HepG2 (cell line): ENCODE measurements at regions not wholly inside any gene's neighbourhood (a gene's known extent, or its start where the extent isn't known, plus 50 kb on each side); places are given as distances from the start of the nearest gene placed in this dataset.

Source experiments
- ATAD3A ChIP-seq: sonication (generic); formaldehyde crosslinking; IDR thresholded peaks from 2 replicates; pipeline ENCODE4 v1.4.0; 2020; ENCODE audit warnings: missing genetic modification reagents
- CC2D1A ChIP-seq: sonication (generic); formaldehyde crosslinking; IDR thresholded peaks from 2 replicates; pipeline ENCODE4 v1.8.1; 2023; ENCODE audit warnings: mild to moderate bottlenecking, missing genetic modification reagents
- CHD4 ChIP-seq: fragments of 200-600 bp; sonication (generic); IDR thresholded peaks from 2 replicates; pipeline ENCODE4 v1.7.0; 2017; ENCODE audit warnings: mild to moderate bottlenecking, low read length, borderline replicate concordance
- ERF ChIP-seq: IDR thresholded peaks from 2 replicates; pipeline ENCODE4 v1.6.1; 2018; ENCODE audit warnings: missing biosample characterization, missing genetic modification reagents
- HES4 ChIP-seq: sonication (generic); formaldehyde crosslinking; IDR thresholded peaks from 2 replicates; pipeline ENCODE4 v1.9.0; 2021; ENCODE audit warnings: mild to moderate bottlenecking, missing genetic modification reagents, borderline replicate concordance
- HNRNPUL1 ChIP-seq: fragments of 200-400 bp; formaldehyde crosslinking; IDR thresholded peaks from 2 replicates; pipeline ENCODE4 v1.6.1; 2017; ENCODE audit warnings: low read depth, mild to moderate bottlenecking, low read length, moderate library complexity
- NCOA2 ChIP-seq: sonication (generic); formaldehyde crosslinking; IDR thresholded peaks from 2 replicates; pipeline ENCODE4 v1.8.0; 2022; ENCODE audit warnings: inconsistent platforms
- SP1 ChIP-seq, 2 experiments: fragments of 450-650 bp in 1 of 2; sonication (generic) in 1 of 2; formaldehyde crosslinking in 1 of 2; IDR thresholded peaks; 2 replicates each; pipeline versions ENCODE4 v1.4.0 to v1.6.1; 2016 to 2020; ENCODE audit warnings: missing genetic modification reagents in 1 of 2
- ZMYM4 ChIP-seq: sonication (generic); formaldehyde crosslinking; IDR thresholded peaks from 2 replicates; pipeline ENCODE4 v1.8.1; 2023; ENCODE audit warnings: mild to moderate bottlenecking, missing genetic modification reagents
- ZNF431 ChIP-seq: sonication (generic); formaldehyde crosslinking; IDR thresholded peaks from 2 replicates; pipeline ENCODE4 v1.9.0; 2022; ENCODE audit warnings: missing genetic modification reagents, low read depth, mild to moderate bottlenecking, borderline replicate concordance
- ZNF615 ChIP-seq: sonication (generic); formaldehyde crosslinking; IDR thresholded peaks from 2 replicates; pipeline ENCODE4 v1.5.0; 2020; ENCODE audit warnings: mild to moderate bottlenecking, missing genetic modification reagents, borderline replicate concordance
- ZNF768 ChIP-seq: sonication (generic); formaldehyde crosslinking; IDR thresholded peaks from 2 replicates; pipeline ENCODE4 v1.4.0; 2020; ENCODE audit warnings: missing genetic modification reagents
- ZNF772 ChIP-seq: sonication (generic); formaldehyde crosslinking; IDR thresholded peaks from 2 replicates; pipeline ENCODE4 v1.5.0; 2020; ENCODE audit warnings: mild to moderate bottlenecking, missing genetic modification reagents
- TF ChIP-seq, protein P1 (sequence below): sonication (generic); formaldehyde crosslinking; IDR thresholded peaks from 2 replicates; pipeline ENCODE4 v1.5.1; 2020; ENCODE audit warnings: mild to moderate bottlenecking, missing genetic modification reagents, moderate library complexity
- TF ChIP-seq, protein P2 (sequence below): IDR thresholded peaks from 2 replicates; pipeline ENCODE4 v1.6.1; 2016; ENCODE audit warnings: missing compliant biosample characterization, missing genetic modification reagents, borderline replicate concordance
- TF ChIP-seq, protein P3 (sequence below): sonication (generic); formaldehyde crosslinking; IDR thresholded peaks from 2 replicates; pipeline ENCODE4 v1.4.0; 2020; ENCODE audit warnings: missing genetic modification reagents, mild to moderate bottlenecking, borderline replicate concordance

DNA sequence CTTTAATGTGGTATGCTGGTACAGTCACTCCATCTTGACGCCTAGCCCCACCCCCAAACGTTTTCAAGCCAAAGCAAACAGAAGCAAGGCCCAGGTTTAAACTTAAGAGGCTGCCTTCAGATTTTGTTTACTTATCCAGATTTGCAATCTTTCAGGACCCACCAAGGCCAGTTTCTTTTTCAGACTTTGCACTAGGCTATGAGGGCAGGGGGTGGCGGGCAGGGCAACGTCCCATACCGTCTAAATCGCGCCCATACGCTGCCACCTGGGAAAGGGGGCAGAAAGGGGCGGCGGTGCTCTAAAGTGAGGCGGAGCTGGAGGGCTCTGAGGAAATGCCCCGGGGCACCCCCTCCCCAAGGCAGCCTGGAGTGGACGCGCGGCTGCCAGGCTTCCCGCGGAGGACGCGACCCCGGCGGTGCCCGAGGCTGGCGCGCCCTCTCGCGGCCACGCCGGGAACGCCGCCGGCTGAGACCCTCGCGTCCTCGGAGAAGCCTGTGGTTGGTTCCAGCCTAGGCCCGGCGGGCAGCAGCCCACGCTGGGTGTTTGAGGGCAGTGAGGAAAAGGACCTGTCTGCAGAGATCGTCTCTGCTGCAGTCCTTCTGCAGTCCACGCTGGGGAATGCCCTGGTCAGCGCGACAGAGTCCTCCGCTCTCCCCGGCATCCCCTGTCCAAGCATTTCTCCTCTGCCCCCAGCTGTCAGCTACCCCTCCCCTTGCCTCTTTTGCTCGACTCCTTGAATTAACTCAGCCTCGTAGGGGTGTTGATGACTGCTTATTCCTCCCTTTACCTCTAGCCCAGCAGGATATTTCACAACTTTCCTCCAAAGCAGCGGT lies 93.7 kb upstream of the PRNP start (continued):
- TF ChIP-seq, protein P1, sequence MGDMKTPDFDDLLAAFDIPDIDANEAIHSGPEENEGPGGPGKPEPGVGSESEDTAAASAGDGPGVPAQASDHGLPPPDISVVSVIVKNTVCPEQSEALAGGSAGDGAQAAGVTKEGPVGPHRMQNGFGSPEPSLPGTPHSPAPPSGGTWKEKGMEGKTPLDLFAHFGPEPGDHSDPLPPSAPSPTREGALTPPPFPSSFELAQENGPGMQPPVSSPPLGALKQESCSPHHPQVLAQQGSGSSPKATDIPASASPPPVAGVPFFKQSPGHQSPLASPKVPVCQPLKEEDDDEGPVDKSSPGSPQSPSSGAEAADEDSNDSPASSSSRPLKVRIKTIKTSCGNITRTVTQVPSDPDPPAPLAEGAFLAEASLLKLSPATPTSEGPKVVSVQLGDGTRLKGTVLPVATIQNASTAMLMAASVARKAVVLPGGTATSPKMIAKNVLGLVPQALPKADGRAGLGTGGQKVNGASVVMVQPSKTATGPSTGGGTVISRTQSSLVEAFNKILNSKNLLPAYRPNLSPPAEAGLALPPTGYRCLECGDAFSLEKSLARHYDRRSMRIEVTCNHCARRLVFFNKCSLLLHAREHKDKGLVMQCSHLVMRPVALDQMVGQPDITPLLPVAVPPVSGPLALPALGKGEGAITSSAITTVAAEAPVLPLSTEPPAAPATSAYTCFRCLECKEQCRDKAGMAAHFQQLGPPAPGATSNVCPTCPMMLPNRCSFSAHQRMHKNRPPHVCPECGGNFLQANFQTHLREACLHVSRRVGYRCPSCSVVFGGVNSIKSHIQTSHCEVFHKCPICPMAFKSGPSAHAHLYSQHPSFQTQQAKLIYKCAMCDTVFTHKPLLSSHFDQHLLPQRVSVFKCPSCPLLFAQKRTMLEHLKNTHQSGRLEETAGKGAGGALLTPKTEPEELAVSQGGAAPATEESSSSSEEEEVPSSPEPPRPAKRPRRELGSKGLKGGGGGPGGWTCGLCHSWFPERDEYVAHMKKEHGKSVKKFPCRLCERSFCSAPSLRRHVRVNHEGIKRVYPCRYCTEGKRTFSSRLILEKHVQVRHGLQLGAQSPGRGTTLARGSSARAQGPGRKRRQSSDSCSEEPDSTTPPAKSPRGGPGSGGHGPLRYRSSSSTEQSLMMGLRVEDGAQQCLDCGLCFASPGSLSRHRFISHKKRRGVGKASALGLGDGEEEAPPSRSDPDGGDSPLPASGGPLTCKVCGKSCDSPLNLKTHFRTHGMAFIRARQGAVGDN (CRISPR knock-in tag): peak; percentile 84
- peak; percentile 41; the same call in 1 of the 2 replicates for TF ChIP-seq ERF (CRISPR knock-in tag)
- peak; percentile 85 for TF ChIP-seq ZMYM4 (CRISPR knock-in tag)
- TF ChIP-seq CC2D1A (CRISPR knock-in tag): no peak
- TF ChIP-seq, protein P2, sequence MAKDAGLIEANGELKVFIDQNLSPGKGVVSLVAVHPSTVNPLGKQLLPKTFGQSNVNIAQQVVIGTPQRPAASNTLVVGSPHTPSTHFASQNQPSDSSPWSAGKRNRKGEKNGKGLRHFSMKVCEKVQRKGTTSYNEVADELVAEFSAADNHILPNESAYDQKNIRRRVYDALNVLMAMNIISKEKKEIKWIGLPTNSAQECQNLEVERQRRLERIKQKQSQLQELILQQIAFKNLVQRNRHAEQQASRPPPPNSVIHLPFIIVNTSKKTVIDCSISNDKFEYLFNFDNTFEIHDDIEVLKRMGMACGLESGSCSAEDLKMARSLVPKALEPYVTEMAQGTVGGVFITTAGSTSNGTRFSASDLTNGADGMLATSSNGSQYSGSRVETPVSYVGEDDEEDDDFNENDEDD (CRISPR knock-in tag): peak; percentile 59; the same call in 1 of the 2 replicates
- TF ChIP-seq NCOA2 (CRISPR knock-in tag): peak; percentile 16; the same call in 1 of the 2 replicates
- peak; percentile 69 for TF ChIP-seq ZNF768 (CRISPR knock-in tag)
- TF ChIP-seq, protein P3, sequence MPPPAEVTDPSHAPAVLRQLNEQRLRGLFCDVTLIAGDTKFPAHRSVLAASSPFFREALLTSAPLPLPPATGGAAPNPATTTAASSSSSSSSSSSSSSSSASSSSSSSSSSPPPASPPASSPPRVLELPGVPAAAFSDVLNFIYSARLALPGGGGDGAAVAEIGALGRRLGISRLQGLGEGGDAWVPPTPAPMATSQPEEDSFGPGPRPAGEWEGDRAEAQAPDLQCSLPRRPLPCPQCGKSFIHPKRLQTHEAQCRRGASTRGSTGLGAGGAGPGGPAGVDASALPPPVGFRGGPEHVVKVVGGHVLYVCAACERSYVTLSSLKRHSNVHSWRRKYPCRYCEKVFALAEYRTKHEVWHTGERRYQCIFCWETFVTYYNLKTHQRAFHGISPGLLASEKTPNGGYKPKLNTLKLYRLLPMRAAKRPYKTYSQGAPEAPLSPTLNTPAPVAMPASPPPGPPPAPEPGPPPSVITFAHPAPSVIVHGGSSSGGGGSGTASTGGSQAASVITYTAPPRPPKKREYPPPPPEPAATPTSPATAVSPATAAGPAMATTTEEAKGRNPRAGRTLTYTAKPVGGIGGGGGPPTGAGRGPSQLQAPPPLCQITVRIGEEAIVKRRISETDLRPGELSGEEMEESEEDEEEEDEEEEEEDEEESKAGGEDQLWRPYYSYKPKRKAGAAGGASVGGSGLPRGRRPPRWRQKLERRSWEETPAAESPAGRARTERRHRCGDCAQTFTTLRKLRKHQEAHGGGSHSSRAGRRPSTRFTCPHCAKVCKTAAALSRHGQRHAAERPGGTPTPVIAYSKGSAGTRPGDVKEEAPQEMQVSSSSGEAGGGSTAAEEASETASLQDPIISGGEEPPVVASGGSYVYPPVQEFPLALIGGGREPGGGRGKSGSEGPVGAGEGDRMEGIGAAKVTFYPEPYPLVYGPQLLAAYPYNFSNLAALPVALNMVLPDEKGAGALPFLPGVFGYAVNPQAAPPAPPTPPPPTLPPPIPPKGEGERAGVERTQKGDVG: peak; percentile 33
- 0 out of 2 replicates have a peak, but pooled peaks have one; percentile 68 for TF ChIP-seq HES4 (CRISPR knock-in tag)
- TF ChIP-seq ZNF772 (CRISPR knock-in tag): no peak
- no peak for TF ChIP-seq ATAD3A (CRISPR knock-in tag)
- no peak for TF ChIP-seq ZNF431 (CRISPR knock-in tag)
- no peak for TF ChIP-seq CHD4
- TF ChIP-seq SP1 (IDR thresholded peaks at IDR 0.05): no peak
- no peak for TF ChIP-seq SP1 (CRISPR knock-in tag; IDR thresholded peaks at IDR 0.05)
- TF ChIP-seq HNRNPUL1: no peak
- TF ChIP-seq ZNF615: no peak
